ENCODE measurements at regions not wholly inside any gene's neighbourhood (a gene's known extent, or its start where the extent isn't known, plus 50 kb on each side); places are given as distances from the start of the nearest gene placed in this dataset.

- no peak for TF ChIP-seq POLR2A (IDR thresholded peaks at IDR 0.05)
- no peak for TF ChIP-seq CTCF (IDR thresholded peaks at IDR 0.05)
Measured at GRCh38 chr5:148921350-148921749, 94.9 kb downstream of the ADRB2 start.
